GM23248 (cell line): ENCODE measurements at regions not wholly inside any gene's neighbourhood (a gene's known extent, or its start where the extent isn't known, plus 50 kb on each side); places are given as distances from the start of the nearest gene placed in this dataset.

Source experiments
- EZH2 ChIP-seq: fragments of 200-600 bp; sonication (generic); IDR thresholded peaks from 2 replicates; pipeline ENCODE4 v1.6.1; 2018; ENCODE audit warnings: antibody characterized with exemption, mild to moderate bottlenecking; ENCODE audit not compliant: insufficient read depth, poor library complexity, severe bottlenecking
- EZH2phosphoT487 ChIP-seq: fragments of 200-600 bp; sonication (generic); IDR thresholded peaks from 2 replicates; pipeline ENCODE4 v1.6.1; 2018; ENCODE audit warnings: antibody characterized with exemption, moderate library complexity, mild to moderate bottlenecking, low read depth; ENCODE audit not compliant: insufficient read depth

DNA sequence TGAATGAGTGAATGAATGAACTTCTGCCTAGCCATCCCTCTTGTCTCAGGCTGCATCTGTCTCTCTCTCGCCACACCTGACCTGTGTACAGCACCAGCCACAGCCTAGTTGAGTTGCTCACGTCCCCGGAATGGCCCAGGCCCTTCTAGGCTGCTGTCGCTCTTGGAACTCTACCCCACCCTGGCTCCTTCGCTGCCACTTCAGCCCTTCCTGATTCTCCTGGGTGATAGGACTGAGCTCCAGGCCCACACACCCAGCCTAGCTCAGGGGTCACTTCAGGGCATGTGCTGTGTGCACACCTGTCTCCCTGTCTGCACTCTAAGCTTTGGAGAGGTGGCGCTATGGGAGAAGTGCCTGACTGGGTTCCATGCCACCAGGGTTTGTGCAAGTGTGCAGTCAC is 236.6 kb downstream of the GLI2 start:
- TF ChIP-seq EZH2phosphoT487: no peak
- no peak for TF ChIP-seq EZH2
